Mammary epithelial cell (primary cell): ENCODE measurements at regions not wholly inside any gene's neighbourhood (a gene's known extent, or its start where the extent isn't known, plus 50 kb on each side); places are given as distances from the start of the nearest gene placed in this dataset.

ENCODE experiments used
- EZH2 ChIP-seq: IDR thresholded peaks from 2 replicates; pipeline ENCODE4 v1.6.1; 2012; ENCODE audit warnings: low read length, inconsistent platforms, borderline replicate concordance
- TF ChIP-seq, protein P1 (sequence below), 2 donors: IDR thresholded peaks in 1 of 2; conservative IDR thresholded peaks in 1 of 2; 2 replicates each; pipeline ENCODE4 v1.5.1; 2011 to 2012; ENCODE audit warnings: inconsistent platforms in 2 of 2, low read length in 2 of 2, mild to moderate bottlenecking in 2 of 2, control low read depth in 1 of 2, low read depth in 1 of 2; ENCODE audit not compliant: insufficient read depth in 1 of 2; ENCODE audit errors: extremely low read depth in 1 of 2

DNA sequence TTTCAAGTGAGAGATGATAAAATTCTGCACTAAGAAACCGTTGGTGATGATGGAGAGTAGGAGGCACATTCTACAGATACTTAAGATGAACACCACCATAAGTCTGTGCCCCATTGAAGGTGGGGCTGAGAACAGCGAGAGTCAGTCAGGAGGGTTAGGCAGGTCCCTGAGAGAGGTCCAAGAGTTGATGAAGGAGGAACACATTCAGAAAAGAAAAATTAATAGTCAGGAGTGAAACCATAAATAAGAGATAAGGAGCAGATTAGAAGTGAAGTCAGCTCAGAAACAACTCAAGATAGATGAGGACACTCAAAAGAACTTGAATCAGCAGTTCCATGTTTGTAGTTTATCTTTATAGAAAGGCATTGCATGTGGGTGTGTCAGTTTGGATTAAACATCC is 727.2 kb upstream of the MARCKS start:
- no peak for TF ChIP-seq EZH2
- TF ChIP-seq, protein P1, sequence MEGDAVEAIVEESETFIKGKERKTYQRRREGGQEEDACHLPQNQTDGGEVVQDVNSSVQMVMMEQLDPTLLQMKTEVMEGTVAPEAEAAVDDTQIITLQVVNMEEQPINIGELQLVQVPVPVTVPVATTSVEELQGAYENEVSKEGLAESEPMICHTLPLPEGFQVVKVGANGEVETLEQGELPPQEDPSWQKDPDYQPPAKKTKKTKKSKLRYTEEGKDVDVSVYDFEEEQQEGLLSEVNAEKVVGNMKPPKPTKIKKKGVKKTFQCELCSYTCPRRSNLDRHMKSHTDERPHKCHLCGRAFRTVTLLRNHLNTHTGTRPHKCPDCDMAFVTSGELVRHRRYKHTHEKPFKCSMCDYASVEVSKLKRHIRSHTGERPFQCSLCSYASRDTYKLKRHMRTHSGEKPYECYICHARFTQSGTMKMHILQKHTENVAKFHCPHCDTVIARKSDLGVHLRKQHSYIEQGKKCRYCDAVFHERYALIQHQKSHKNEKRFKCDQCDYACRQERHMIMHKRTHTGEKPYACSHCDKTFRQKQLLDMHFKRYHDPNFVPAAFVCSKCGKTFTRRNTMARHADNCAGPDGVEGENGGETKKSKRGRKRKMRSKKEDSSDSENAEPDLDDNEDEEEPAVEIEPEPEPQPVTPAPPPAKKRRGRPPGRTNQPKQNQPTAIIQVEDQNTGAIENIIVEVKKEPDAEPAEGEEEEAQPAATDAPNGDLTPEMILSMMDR (conservative IDR thresholded peaks at IDR 0.05 in 1 of 2, IDR thresholded peaks at IDR 0.05 in 1 of 2; ENCODE audit: extremely low read depth in 1 of 2, insufficient read depth in 1 of 2, low read depth in 1 of 2, low read length in 2 of 2): no peak
